Kidney epithelial cell (primary cell): ENCODE measurements at regions not wholly inside any gene's neighbourhood (a gene's known extent, or its start where the extent isn't known, plus 50 kb on each side); places are given as distances from the start of the nearest gene placed in this dataset.

Experiments
- DNase-seq: peaks from one replicate; pipeline ENCODE4 v3.0.0-alpha.2; 2010; ENCODE audit warnings: low read depth
- H3K27me3 ChIP-seq: 2 replicates; pipeline ENCODE4 v1.6.0; 2011; ENCODE audit warnings: low read length; ENCODE audit not compliant: control insufficient read depth, insufficient read depth
- H3K36me3 ChIP-seq: 2 replicates; pipeline ENCODE4 v1.5.1; 2011; ENCODE audit warnings: low read length; ENCODE audit not compliant: control insufficient read depth, insufficient read depth
- H3K4me3 ChIP-seq: 2 replicates; pipeline ENCODE4 v1.5.1; 2011; ENCODE audit warnings: low read depth, mild to moderate bottlenecking, control low read depth, low read length
- CTCF ChIP-seq: IDR thresholded peaks from 2 replicates; pipeline ENCODE4 v1.5.1; 2011; ENCODE audit warnings: mild to moderate bottlenecking, moderate library complexity, low read length, control low read depth, inconsistent platforms; ENCODE audit not compliant: insufficient read depth, poor library complexity, severe bottlenecking

- Histone ChIP-seq H3K36me3 (no peaks in the 10 kb centered on the region), H3K27me3 (no peaks in the 10 kb centered on the region), H3K4me3 (no peak overlapping the region)
- DNase-seq: no peak
- TF ChIP-seq CTCF: no peak
These were observed 157.6 kb upstream of the IVNS1ABP start for GRCh38 chr1:185474440-185475149.

- Histone ChIP-seq H3K4me3 (no peak overlapping the region), H3K27me3 (no peaks in the 10 kb centered on the region), H3K36me3 (no peaks in the 10 kb centered on the region)
- DNase-seq: no peak
- TF ChIP-seq CTCF: no peak
These were observed 156.1 kb upstream of the IVNS1ABP start for GRCh38 chr1:185473186-185473585.

GRCh38 chr1:185468626-185469025, 151.6 kb upstream of the IVNS1ABP start:
- no peak for TF ChIP-seq CTCF
- no peak for DNase-seq
- no peaks in the 10 kb centered on the region for H3K36me3 ChIP-seq
- no peaks in the 10 kb centered on the region for H3K27me3 ChIP-seq
- H3K4me3 ChIP-seq: no peak overlapping the region

GRCh38 chr1:185467122-185467521, 150.1 kb upstream of the IVNS1ABP start:
- TF ChIP-seq CTCF: no peak
- DNase-seq: no peak
- Histone ChIP-seq H3K4me3 (no peak overlapping the region), H3K27me3 (no peaks in the 10 kb centered on the region), H3K36me3 (no peaks in the 10 kb centered on the region)

GRCh38 chr1:185464777-185465176, 147.7 kb upstream of the IVNS1ABP start:
- H3K36me3 ChIP-seq: no peaks in the 10 kb centered on the region

More at GRCh38 chr1:185464777-185465176, 147.7 kb upstream of the IVNS1ABP start:
- no peak for DNase-seq
- Histone ChIP-seq H3K27me3 (no peaks in the 10 kb centered on the region), H3K4me3 (no peak overlapping the region)
- no peak for TF ChIP-seq CTCF
